ENCODE measurements at regions not wholly inside any gene's neighbourhood (a gene's known extent, or its start where the extent isn't known, plus 50 kb on each side); places are given as distances from the start of the nearest gene placed in this dataset.

GRCh38 chr4:8709729-8710360, 117.3 kb downstream of the CPZ start:
- TF ChIP-seq CTCF (IDR thresholded peaks at IDR 0.05; ENCODE audit: low read depth, low read length) = no peak
- H3K4me3 ChIP-seq (ENCODE audit: low read depth, low read length) = no peak overlapping the region

- TF ChIP-seq CTCF (IDR thresholded peaks at IDR 0.05; ENCODE audit: low read depth, low read length) = no peak
- H3K4me3 ChIP-seq (ENCODE audit: low read depth, low read length) = no peak overlapping the region
Measured at GRCh38 chr4:8709050-8709728, 116.6 kb downstream of the CPZ start.

- no peak for TF ChIP-seq CTCF (IDR thresholded peaks at IDR 0.05; ENCODE audit: low read depth, low read length)
- H3K4me3 ChIP-seq (ENCODE audit: low read depth, low read length) = no peak overlapping the region
Measured at GRCh38 chr4:8708401-8709021, 115.9 kb downstream of the CPZ start.

GRCh38 chr4:8707045-8707781, 114.6 kb downstream of the CPZ start:
- TF ChIP-seq CTCF (IDR thresholded peaks at IDR 0.05; ENCODE audit: low read depth, low read length) = no peak
- no peak overlapping the region for H3K4me3 ChIP-seq (ENCODE audit: low read depth, low read length)

GRCh38 chr4:8706216-8707044, 113.9 kb downstream of the CPZ start:
- H3K4me3 ChIP-seq (ENCODE audit: low read depth, low read length) = no peak overlapping the region
- TF ChIP-seq CTCF (IDR thresholded peaks at IDR 0.05; ENCODE audit: low read depth, low read length) = no peak

- no peak for TF ChIP-seq CTCF (IDR thresholded peaks at IDR 0.05; ENCODE audit: low read depth, low read length)
- no peak overlapping the region for H3K4me3 ChIP-seq (ENCODE audit: low read depth, low read length)
Measured at GRCh38 chr4:8705161-8706145, 112.9 kb downstream of the CPZ start.

Measured in WI38 (cell line).